ENCODE measurements at regions not wholly inside any gene's neighbourhood (a gene's known extent, or its start where the extent isn't known, plus 50 kb on each side); places are given as distances from the start of the nearest gene placed in this dataset.

DNA sequence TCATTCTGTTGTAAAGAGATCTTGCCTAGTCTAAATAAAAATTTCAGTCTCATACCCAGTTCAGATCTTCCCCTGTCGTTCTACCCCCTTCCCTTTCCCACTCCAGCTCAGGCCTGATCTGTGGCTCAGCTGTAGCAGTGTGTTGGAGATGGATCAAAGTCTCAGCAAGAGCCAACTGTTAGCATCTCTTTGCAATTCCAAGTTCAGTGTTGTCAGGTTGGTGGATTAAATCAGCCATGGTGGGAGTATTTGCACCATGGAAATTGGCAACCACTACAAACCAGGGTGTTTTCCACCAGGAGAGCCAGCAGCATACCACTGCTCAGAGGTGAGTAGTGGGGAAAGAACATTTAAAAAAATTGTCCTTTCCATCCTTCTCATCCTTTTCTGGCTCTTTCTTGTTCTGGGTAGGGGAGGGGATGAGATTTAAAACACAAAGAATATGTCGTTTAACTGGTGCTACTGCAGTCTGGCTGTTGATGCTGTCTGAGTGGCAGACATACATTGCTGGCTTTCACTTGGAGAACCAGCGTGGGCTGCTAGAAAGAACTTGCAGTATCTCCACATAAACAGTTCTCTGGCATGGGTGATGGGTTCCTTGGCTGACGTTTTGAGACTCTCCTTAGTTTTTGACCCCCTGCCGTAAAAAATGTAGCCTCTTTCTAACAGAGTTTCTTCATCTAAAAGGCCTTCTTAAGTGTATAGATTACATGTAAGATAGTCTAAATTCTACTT lies 514.1 kb downstream of the RAB38 start:
- Histone ChIP-seq H2AFZ (ENCODE audit: low read depth, low read length) (no peak overlapping the region), H3F3A (ENCODE audit: insufficient read depth, low read length, poor library complexity, severe bottlenecking) (no peaks in the 10 kb centered on the region), H3K9me2 (ENCODE audit: insufficient read depth, low read length) (no peaks in the 10 kb centered on the region), H3K27ac (ENCODE audit: low read length) (no peak overlapping the region), H3K79me2 (replicated peaks; ENCODE audit: insufficient read depth, low read length) (no peaks in the 10 kb centered on the region), H3K4me3 (ENCODE audit: low read length) (no peak overlapping the region), H3K36me3 (ENCODE audit: insufficient read depth, low read length) (no peaks in the 10 kb centered on the region), H3K4me2 (ENCODE audit: low read length) (no peak overlapping the region), H3K9ac (ENCODE audit: low read length) (no peak overlapping the region), H4K20me1 (ENCODE audit: insufficient read depth) (no peaks in the 10 kb centered on the region), H3K27me3 (ENCODE audit: insufficient read depth, low read depth, low read length) (no peaks in the 10 kb centered on the region), H3K9me3 (ENCODE audit: low read length) (no peaks in the 10 kb centered on the region)
- TF ChIP-seq POLR2AphosphoS5 (IDR thresholded peaks at IDR 0.05) = no peak
- TF ChIP-seq SMC3 (conservative IDR thresholded peaks at IDR 0.05; ENCODE audit: poor library complexity) = no peak
- TF ChIP-seq CTCF (IDR thresholded peaks at IDR 0.05; ENCODE audit: poor library complexity, severe bottlenecking) = no peak
- no peak for TF ChIP-seq EP300 (conservative IDR thresholded peaks at IDR 0.05; ENCODE audit: poor library complexity, severe bottlenecking)
- no peak for TF ChIP-seq EZH2 (IDR thresholded peaks at IDR 0.05; ENCODE audit: borderline replicate concordance, insufficient read depth, low read length, poor library complexity, severe bottlenecking)
- TF ChIP-seq, protein P1, sequence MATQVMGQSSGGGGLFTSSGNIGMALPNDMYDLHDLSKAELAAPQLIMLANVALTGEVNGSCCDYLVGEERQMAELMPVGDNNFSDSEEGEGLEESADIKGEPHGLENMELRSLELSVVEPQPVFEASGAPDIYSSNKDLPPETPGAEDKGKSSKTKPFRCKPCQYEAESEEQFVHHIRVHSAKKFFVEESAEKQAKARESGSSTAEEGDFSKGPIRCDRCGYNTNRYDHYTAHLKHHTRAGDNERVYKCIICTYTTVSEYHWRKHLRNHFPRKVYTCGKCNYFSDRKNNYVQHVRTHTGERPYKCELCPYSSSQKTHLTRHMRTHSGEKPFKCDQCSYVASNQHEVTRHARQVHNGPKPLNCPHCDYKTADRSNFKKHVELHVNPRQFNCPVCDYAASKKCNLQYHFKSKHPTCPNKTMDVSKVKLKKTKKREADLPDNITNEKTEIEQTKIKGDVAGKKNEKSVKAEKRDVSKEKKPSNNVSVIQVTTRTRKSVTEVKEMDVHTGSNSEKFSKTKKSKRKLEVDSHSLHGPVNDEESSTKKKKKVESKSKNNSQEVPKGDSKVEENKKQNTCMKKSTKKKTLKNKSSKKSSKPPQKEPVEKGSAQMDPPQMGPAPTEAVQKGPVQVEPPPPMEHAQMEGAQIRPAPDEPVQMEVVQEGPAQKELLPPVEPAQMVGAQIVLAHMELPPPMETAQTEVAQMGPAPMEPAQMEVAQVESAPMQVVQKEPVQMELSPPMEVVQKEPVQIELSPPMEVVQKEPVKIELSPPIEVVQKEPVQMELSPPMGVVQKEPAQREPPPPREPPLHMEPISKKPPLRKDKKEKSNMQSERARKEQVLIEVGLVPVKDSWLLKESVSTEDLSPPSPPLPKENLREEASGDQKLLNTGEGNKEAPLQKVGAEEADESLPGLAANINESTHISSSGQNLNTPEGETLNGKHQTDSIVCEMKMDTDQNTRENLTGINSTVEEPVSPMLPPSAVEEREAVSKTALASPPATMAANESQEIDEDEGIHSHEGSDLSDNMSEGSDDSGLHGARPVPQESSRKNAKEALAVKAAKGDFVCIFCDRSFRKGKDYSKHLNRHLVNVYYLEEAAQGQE (IDR thresholded peaks at IDR 0.05; ENCODE audit: borderline replicate concordance) = no peak
- no peak for TF ChIP-seq MXI1 (conservative IDR thresholded peaks at IDR 0.05; ENCODE audit: poor library complexity, severe bottlenecking)
- TF ChIP-seq RAD21 (conservative IDR thresholded peaks at IDR 0.05) = no peak
- no peak for TF ChIP-seq TAF1 (IDR thresholded peaks at IDR 0.05; ENCODE audit: low read depth)

DNA sequence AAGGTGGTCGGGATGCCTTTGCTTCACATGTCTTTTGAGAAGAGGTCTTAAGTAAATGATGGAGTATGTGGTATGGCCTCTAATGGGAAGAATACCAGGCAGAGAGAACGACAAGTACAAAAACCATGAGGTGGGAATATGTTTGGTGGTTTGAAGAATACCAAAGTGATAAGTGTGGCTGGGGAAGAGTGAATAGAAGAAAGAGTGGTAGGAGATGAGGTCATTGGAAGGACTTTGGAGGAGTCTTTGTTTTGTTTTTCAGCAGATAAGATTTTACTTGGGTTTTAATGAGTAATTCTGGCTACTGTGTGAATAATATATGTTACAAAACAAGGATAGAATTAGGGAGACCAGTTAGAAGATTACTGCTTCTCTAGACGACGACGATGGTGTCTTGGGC lies 515.4 kb downstream of the RAB38 start:
- no peaks in the 10 kb centered on the region for H4K20me1 ChIP-seq (ENCODE audit: insufficient read depth)
- TF ChIP-seq CTCF (IDR thresholded peaks at IDR 0.05; ENCODE audit: poor library complexity, severe bottlenecking) = no peak
- TF ChIP-seq EZH2 (IDR thresholded peaks at IDR 0.05; ENCODE audit: borderline replicate concordance, insufficient read depth, low read length, poor library complexity, severe bottlenecking) = no peak
- H3K9me2 ChIP-seq (ENCODE audit: insufficient read depth, low read length) = no peaks in the 10 kb centered on the region
- H3K9me3 ChIP-seq (ENCODE audit: low read length) = no peaks in the 10 kb centered on the region
- no peak overlapping the region for H3K4me3 ChIP-seq (ENCODE audit: low read length)
- H3K27ac ChIP-seq (ENCODE audit: low read length) = no peak overlapping the region
- H3K36me3 ChIP-seq (ENCODE audit: insufficient read depth, low read length) = no peaks in the 10 kb centered on the region
- H3F3A ChIP-seq (ENCODE audit: insufficient read depth, low read length, poor library complexity, severe bottlenecking) = no peaks in the 10 kb centered on the region
- no peak overlapping the region for H3K9ac ChIP-seq (ENCODE audit: low read length)
- no peak overlapping the region for H3K4me2 ChIP-seq (ENCODE audit: low read length)
- H2AFZ ChIP-seq (ENCODE audit: low read depth, low read length) = no peak overlapping the region
- no peaks in the 10 kb centered on the region for H3K27me3 ChIP-seq (ENCODE audit: insufficient read depth, low read depth, low read length)
- H3K79me2 ChIP-seq (replicated peaks; ENCODE audit: insufficient read depth, low read length) = no peaks in the 10 kb centered on the region

Measured in neural cell (in vitro differentiated cells).